HG02623 (cell line): ENCODE measurements at regions not wholly inside any gene's neighbourhood (a gene's known extent, or its start where the extent isn't known, plus 50 kb on each side); places are given as distances from the start of the nearest gene placed in this dataset.

Experiments used
- ATAC-seq: cut with Tn5 transposase; IDR thresholded peaks from one replicate; pipeline ENCODE4 v1.9.1; 2021; ENCODE audit warnings: moderate library complexity; ENCODE audit not compliant: unreplicated experiment

DNA sequence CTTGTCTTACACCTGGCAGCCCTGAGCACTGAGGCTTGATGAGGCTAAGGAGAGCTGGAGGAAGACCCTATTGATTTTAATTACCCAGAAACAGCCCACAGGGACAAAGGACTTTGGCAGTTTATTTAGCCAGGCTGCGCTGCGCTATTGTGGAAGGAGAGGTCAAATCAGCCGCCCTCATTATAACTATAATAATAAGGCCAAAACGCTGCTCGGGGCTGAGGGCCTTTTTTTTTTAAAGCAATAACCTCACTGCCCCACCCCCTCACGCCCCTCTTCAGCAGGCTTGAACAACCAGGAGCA is 60.6 kb upstream of the NKX1-1 start:
- no peak for ATAC-seq

DNA sequence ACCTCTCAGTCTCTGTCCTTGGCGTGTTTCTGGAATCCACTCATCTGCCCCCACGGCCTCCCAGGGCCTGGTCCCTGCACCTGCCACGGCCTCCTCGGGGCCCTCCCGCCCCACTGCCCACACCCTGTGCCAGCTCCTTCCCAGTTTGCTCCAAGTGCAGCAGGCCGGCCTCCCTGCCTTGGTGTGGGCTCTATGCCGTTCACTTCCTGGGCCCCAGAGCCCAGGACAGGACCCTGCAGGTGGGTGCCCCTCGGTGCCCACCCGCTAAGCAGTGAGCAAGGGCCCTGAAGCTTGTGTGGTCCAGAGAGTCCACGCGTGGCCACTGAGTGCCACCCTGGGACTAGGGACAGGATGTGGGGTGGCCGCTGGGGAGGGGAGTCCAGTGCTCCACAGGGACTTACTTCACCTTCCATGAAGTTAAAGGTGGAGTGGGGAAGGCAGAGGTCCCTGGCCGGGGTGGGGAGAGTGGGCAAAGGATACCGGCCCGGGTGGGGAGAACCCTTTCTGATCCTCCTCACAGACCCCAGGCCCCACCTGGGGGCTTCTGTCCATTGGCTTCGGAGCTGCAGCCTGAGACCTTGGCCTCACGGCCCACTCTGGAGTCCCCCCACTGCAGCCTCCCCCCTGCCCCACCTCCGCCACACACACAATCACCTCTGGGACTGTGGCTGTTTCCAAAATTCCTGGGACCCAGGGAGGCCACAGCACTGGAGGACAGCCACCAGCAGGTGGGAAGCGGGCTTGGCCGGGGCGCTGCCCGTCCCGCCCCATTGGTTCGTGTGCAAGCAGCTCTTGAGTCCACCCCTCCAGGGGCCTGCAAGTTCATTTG is 60.0 kb upstream of the NKX1-1 start:
- no peak for ATAC-seq

DNA sequence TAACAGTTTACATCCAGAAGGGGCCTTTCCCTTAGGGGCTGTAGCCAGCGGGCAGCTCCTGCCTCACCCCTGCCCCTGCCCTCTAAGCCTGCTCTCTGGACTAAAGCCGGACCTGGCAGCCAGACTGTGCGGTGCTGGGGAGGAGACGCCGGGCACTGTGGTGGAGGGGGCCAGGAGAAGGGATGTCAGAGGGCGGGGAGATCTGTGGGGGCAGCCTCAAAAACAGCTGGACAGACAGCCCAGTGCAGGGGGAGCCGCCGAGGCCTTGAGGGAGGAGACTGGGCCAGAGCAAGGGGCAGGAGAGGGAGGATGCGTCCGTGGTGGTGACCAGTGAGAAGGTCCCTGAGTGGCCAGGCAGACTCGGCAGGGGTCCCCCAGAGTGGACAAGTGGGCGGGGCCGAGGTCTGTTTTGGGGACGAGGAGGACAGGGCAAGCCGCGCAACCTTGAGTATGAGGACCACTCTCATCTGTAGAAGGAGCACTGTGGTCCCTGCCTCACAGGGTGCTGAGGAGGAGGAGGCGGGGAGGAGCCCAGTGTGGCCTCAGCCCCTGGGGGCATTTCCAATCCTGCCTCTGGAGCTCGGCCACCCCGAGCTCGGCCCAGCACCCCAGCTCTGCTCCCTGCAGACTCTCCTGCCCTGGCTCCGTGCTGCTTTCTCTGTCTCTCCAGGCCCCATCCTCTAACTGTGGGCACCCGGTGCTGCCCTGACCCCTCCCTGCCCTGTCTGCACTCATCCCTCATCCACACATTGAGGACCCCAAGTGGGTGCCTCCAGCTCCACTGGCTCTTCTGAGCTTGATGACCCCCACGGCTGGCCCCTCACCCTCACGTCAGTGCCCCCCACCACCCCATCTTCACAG is 59.2 kb upstream of the NKX1-1 start:
- no peak for ATAC-seq

DNA sequence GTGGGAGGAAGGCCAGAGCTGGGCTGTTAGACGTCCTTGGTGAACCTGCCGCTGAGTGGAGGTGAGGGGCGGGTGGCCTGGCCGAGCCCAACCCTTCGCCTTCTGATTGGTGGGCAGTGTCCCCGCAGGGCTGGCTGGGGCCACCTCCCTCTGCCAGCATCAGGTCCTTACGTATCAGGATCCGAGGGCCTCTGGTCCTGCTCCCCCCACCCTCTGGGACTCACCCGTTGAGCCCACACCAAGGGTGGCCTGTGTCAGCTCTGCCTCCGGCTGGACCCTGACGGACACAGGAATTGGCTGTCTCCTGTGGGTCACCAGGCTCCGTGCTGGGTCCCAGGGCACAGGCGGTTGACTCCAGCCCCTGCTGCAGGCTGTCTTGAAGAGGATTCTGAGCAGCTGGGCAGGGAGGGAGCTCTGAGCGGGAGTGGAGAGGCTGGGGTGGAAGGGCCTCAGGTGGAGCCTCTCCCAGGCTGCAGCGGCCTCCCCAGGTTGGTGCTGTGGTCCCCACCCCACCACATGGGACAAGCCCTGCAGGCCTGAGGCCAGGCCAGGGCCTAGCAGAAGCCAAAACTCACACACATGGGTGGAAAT is 58.4 kb upstream of the NKX1-1 start:
- ATAC-seq, result no peak

DNA sequence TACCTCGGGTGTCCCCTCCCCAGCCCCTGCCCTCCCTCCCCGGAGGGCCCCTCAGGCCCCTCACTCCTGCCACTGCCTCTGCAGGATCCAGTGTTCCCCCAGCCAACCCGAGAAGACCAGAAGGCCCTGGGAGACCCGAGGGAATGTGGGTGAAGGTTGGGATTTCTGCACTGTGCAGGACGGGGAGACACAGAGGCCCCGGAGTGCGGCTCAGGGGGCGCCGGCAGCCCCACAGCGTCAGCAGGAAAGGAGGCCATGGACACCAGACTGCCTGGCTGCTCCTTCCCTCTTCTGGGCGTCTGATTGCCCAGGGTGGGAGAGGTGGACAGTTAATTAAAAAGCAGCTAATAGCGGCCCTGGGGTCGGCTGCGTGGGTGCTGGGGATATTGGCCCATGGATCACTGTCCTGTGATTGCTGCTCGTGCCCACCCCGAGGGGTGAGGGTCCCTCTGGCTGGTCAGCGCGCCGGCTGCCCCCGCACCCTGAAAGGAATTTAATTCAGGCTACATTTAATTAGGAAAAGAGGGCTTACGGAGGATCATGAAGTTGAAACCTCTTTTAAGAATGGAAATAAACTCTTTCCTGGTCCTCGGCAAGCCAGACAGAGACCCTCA is 57.8 kb upstream of the NKX1-1 start:
- ATAC-seq, result no peak

DNA sequence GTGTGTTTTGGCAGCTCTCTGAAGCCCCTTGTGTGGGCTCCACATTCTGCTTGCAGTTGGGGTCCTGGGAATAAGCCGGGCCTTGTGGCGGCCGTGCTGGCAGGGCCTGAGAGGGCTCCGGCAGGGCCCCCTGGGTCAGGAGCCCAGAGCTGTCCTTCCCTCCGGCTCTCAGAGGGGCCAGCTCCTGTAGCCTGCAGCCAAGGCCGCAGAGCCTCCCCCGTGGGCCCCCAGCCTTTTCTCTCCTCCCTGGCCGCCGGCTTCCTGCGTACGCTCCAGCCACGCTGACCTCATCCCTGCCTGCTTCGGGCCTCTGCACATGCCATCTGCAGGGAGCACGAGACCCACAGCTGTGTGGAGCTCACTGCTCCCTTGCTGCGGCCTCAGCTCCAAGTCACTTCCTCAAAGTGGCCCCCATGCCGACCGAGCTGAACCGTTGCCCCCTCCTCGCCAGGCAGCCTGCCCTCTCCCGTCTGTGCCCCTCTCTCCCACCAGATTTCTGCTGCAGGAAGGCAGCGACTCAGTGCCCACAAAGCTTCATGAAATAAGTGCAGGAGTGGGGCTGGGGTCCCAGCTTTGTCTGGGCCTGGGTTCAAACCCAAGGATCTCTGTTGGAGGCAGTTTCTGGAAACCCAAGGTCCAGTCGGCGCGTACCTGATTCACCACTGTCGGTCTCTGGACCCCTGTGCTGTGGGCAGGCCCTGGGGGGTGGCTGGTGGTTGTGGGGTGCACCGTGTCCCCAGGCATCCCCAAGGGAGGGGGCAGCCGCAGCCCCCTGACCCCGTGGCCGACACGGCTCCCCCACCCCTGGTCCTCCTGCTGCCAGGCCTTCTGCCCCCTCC is 57.1 kb upstream of the NKX1-1 start:
- ATAC-seq, result no peak

DNA sequence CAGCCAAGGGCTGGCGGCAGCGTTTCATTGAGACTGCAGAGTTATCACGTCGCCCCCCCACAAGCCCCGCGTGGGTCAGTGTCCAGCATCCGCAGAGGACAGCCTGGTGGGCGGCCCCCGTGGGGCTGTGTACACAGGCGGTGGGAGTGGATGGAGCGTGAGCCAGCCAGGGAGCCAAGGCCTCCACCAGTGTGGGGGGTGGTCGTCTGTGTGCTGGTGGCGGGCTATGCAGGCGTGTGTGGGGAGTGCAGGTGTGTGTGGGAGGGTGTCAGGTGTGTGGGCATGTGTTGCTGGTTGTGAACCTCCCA is 56.5 kb upstream of the NKX1-1 start:
- ATAC-seq, result no peak

DNA sequence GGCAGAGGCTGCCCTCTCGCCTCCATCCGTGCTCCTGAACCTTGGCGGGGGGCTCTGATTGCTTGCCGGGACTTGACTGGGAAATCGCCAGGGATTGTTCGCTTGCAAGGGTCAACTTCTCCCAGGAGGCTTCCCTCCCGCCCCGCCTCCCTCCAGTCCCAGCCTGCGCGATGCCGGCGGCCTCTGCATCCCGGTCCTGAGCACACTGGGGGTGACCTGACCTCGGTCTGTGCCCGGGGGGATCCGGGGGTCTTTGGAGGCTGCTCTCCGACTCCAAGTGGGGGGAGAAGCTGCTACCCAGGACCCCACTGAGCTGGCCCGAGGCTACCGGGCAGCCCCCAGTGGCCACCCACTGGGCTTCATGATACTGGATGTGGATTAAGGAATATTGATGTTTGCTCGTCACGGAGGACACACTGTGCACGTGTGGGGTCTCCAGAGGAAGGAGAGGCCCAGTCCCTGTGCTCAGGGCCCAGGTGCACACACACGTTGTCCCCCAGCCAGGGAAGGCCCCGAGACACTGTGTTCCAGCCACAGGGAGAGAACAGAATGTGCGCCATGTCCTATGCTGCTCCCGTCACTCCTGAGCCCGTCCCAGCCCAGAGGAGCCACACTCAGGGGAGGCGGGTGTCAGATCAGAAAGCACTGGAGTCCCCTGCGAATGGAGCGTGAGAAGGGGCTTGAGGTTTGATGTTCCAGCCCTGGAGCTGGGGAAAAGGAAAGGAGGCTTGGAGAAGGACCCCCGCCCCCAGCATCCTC is 55.9 kb upstream of the NKX1-1 start:
- ATAC-seq, result no peak

DNA sequence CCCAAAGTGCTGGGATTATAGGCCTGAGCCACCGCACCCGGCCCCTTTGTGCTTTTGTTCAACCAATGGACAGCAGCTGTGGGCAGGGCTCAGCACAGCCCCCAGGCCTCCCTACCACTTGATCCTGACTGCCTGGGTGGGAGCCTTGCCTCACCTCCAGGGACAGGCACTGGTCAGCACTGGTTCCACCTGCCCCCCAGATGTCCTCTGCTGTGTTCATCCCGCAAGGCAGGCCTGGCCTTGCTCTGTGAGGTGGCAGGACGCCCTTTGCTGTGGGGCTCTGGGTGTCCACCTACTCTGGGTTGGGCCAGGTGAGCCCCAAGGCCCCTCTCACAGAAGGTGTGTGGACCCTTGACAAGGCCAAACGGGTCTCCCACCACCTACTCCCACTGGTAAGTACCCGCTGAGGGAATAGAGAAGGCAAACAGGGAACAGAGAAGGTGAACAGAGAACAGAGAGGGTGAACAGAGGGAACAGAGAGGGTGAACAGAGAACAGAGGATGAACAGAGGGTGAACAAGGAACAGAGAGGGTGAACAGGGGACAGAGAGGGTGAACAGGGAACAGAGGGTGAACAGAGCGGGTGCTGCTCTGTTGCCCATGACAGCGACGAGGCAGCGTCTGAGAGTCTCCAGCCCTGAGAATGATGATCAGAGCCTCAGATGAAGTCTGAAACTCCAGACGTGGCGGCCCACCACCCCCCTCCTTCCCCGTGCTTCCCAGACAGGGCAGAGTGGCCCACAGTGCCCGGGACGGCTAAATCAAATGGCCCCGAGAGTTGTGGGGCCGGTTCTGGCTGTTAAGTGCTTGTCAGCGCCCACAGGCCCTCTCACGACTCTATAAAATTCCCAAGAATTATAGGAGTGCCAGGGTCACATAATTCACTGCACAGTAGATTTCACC is 55.0 kb upstream of the NKX1-1 start:
- ATAC-seq, result no peak

DNA sequence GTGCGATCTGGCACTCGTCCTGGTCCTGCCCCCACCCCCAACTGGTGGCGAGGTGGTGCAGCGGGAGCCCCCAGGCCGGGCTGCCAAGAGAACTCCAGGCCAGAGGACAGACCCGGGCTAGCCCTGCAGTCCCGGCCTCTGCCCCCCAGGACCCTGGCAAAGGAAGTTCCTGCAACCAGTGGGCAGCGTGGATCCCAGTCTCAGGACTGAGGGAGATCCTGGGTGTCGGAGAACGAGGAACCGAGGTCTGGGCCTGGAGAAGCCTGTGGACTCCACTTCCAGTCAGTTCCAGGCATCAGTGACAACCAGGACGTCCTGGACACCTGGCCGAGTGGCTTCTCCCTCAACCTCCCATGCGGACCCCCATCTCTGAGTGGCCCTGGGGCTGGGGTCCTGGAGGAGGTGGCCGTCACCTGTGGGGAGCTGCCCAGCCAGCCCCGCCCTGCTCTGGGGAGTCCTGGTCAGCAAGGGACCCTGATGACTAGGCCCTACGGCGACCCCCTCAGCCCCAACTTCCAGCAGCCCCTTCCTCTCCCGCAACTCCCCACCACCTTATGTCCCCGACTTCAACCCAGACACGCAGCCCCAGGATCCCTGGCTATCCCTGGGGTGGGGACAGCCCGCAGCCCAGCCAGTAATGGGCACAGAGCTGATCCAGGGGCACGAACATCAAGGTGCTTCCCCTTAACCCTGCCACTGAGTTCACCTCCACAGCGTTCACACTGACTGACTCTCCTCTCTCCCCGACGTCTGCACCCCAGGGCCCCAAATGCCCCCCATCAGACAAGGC is 53.7 kb upstream of the NKX1-1 start:
- no peak for ATAC-seq

DNA sequence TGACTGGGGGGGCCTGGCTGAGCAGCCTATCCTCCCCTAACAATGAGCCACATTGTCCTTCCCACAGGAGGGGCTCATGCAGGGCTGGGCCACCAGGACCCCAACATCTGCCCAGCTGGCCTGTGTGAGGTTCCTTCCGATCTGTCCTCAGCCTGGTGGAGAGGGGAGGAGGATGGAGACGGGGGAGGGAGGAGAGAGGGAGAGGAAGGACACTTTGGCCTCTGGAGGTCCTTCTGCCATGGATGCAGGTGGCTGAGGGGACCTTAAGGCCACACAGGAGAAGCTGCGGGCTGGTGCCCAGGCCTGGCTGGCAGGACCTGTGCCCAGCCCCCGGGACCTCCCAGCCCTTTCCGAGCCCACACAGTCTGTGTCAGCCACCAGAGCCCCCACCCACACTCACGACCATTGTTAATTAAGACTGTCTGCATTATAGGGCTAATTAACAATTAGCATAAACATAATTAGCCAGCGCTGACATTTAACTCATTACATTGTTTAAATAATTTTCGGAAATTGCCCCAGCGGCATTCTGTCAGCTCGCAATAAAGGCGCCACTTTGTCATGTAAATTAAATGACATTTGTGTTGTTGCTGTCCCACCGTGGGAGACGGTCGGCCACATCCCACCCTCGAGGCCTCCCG is 53.0 kb upstream of the NKX1-1 start:
- ATAC-seq, result no peak

DNA sequence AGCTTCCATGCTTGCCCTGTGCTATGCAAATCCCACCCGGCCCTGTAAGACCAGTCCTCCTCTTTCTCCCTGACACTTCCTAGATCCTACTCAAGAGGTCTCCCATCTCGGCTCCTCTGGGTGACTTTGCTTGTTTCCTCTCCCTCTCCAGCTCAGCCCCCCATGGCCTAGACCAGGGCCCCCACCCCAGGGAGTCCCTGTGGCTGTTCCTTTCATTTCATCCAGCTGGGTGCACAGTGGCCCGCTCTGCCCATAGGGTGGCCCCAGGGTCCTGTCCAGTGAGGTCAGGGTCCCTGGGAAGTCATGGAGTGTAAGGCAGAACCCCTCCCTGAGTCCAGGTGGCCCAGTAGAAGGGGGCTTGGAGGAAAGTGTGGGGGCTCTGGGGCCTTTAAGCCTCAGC is 52.3 kb upstream of the NKX1-1 start:
- ATAC-seq, result no peak
